Stimulated activated CD4-positive, alpha-beta T cell treated with anti-CD3 and anti-CD28 coated beads, Interleukin-12 subunit alpha, Interleukin-12 subunit beta, amount 100 ng/mL, for 24 hours (primary cell): ENCODE measurements at regions not wholly inside any gene's neighbourhood (a gene's known extent, or its start where the extent isn't known, plus 50 kb on each side); places are given as distances from the start of the nearest gene placed in this dataset.

Experiments used
- DNase-seq, 2 experiments: peaks; one replicate each; pipeline ENCODE4 v3.0.0-alpha.2; 2020; ENCODE audit warnings: low read depth in 2 of 2

DNA sequence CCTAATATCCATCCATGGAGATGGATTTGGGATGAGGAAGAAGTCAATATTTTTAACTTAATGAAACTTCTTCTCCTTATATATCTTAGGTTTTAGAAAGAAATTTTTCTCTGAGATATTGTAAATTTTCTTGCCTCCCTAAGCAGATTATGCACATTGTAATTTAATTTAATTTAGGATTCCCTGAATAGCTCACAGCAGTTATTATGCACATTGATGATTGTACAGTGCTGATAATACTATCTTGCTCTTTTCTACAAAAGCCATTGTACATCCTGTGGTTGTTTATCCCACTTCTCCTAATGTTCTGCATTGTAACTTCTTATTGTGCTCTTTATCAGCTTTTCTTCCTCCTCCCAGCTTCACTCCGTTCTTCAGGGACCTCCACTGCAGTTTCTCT, 410.4 kb upstream of the WWC1 start:
- no peak for DNase-seq

DNA sequence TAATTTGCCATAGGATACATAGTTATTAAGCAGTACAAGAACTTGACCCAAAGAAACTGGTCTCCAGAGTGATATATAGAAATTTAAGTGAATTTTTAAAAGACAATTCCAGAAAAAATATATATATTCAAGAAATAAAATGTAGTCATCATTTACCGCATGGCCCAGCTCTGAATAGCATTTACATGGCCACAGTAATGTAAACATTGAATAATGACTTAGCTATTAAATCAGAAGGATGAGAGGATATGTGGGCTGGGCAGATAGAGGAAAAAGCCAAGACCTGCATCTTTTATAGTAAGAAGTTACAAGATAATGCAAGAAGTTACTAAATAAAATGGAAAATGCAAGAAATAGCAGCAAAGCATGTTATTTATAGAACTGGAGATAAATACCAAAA, 405.2 kb upstream of the WWC1 start:
- DNase-seq: no peak

DNA sequence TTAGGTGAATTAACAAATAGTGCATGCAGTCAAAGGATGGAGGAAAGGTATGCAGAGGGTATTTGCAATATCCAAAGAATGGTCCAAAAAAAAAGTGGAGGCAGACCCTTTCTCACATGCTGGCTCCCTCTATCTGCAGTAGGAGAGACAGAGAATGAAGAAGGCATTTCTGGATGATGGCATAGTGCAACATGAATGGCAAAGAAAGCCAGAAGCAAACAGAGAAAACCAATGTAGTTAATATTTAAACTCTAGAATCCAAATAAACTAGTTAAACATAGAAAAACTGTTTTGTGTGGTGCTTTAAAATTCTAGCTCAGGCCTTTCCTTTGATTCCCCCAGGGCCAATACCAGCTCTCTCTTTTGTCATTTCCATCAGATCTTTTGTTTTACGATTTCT, 403.1 kb upstream of the WWC1 start:
- DNase-seq: no peak

DNA sequence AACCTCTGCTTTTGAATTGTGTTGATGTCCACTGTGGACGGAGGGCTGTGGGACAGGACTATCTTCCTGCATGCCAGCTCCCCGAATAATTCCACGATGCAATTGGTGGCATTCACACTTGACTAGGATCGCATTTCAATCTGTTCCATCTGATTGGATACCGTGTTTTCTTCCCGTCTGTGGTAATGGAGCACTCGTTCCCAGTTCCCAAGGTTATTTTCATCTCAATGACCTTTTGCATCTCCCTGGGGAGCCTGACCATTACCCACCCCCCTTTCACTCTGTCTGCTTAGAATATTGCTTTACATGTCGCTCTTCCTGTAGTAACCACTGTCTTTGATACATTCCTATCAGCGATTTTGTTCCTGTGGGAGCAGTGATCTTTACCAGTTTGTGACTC, 402.2 kb upstream of the WWC1 start:
- no peak for DNase-seq

DNA sequence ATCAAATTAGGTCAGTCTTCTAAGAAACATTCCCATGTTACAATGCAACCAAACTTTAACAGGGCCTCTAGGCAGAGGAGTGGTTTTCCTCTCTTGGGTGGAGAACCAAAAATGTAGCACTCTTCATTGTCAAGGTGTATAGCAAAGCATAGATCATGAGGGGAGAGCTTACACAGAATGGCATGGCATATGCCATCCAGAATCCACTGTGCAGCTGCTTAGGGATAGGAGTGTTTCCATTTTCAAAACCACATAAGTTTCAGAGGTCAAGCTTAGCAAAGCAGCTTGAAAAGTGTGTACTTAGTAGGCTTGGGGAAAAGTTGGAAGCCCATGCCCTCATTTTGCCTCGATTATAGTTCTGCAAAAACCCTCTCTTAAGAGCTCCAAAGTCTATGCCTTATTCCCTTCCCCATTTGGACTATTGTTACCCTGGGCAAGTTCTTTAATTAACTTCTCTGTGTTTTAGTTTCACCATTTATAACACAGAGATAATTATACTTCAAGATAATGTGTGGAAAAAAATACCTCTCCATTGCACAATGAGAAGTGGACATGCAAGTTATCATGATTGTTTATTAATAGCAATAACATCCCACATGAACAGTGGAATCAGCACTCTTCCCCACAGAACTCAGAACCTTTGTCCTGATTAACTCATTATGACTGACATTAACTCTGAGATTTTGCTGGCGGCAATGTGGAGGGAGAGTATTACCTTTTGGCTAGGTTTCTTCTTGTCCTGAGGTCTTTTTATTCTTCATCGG, 398.9 kb upstream of the WWC1 start:
- DNase-seq: no peak

DNA sequence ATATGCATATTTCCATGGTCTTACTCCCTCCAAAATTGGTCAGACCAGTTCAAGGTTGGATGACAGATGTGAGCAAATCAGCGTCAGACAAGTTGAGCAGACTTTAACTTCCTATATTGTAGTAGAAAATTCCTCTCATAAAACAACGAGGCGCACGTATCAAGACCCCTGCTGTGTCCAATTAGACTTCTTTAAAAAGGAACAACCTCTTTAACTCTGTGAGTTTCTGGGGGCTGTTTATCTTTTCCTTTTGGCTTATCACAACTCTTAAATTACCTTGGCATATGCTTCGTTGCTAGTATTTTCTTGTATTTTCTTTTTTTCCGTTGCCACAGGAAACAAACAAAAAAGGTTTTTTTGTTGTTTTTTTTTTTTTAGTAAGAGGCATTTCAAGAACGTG, 398.2 kb upstream of the WWC1 start:
- no peak for DNase-seq

DNA sequence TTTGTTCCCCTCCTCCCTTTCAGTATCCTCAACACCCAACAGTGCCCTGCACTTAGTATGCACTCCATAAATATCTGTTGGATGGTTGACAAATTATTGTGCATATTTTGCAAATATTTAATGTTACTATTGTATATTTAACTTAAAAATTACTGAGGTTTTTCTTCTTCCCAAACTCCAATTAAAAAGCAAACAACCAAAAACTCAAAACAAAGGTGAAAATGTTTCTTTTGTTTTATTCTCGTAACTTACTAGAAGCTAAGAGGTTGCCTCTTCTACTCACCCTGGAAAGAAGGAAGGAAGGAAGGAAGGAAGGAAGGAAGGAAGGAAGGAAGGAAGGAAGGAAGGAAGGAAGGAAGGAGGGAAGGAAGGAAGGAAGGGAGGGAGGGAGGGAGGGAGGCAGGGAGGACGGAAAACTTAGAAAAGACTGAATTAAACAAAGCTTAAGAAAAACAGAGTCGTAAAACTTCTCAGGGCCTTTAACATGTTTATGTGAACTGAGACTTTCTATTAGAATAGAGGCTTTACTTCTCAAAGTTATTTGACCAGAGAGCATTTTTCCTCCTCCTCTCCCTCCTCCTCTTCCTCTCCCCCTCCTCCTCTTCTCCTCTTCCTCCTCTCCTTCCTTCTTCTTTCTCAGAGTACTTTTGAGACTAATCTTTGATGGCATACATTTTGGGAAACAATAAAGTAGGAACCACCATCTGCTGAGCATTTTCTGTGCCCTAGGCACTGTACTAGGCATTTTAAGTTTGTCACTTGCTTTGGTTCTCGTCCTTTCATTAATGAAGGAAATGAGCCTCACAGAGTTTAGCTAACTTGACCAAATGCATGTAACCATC, 396.6 kb upstream of the WWC1 start:
- no peak for DNase-seq

DNA sequence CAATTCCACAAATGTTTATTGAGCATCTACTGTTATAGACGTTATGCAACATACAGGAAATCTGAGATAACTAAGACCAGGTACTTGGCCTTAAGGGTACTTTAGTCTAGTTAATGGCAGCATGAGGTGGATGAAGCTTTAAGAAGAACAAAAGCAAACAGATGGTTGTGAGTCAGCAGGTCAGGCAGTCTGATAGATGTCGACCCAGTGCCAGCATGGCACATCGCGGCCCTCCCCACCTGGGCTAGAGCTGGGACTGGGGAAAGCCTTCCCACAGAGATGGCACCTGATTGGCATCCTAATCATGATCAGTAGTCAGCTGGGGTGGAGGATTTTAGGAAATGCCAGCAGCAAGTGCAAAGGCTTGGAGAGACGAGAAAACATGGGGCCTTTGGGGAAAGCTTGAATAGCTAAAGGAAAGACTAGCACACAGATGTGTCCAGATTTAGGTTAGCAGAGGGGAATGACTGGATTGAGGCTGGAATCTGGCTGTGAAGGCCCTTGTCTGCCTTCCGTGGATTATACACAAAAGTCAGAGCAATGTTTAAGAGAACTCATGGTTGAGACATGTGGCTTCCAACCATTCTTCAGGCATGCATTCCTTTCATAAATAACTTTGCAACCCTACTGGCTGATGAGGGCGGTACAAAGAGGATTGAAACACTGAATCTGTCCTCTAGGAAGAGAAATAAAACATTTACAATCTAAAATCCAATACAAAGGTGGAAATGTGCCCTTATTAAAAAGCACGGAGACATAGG, 395.4 kb upstream of the WWC1 start:
- DNase-seq: no peak

DNA sequence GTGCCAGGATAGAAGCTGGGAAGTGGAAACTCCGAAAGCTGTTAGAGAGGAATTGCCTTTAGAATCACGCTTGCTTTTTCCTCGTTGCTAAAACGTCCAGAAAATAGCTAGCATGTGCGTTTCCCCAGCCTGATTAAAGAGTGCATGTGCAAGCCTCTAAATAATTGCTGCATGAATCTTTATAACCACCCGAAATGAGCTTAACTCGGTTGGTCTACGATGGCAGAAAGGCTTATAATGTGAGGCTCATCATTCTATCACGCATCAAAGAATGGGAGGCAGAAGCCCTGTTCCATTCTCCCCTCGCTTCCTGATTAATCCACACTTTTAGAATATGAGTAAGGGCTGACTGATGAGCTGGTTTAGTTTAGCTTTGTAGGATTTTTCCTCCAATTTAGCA, 394.6 kb upstream of the WWC1 start:
- no peak for DNase-seq

DNA sequence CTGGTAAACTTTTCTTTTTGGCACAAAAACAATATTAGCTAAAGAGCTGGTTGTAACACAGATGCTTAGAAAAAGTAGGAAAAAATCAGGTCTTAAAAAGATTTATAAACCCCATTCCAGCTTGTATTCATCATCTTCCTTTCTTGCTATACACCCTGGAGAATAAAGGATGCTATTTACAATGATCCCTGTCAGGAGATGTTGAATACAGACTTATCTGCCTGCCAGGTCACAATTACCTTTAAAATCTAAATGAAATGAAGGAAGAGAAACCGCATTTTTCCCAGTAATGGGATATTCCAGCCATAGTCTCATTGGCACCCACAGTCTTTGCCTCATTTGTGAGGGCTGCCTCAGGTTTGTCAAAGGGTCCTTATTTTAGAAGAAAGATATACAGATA, 394.1 kb upstream of the WWC1 start:
- no peak for DNase-seq

DNA sequence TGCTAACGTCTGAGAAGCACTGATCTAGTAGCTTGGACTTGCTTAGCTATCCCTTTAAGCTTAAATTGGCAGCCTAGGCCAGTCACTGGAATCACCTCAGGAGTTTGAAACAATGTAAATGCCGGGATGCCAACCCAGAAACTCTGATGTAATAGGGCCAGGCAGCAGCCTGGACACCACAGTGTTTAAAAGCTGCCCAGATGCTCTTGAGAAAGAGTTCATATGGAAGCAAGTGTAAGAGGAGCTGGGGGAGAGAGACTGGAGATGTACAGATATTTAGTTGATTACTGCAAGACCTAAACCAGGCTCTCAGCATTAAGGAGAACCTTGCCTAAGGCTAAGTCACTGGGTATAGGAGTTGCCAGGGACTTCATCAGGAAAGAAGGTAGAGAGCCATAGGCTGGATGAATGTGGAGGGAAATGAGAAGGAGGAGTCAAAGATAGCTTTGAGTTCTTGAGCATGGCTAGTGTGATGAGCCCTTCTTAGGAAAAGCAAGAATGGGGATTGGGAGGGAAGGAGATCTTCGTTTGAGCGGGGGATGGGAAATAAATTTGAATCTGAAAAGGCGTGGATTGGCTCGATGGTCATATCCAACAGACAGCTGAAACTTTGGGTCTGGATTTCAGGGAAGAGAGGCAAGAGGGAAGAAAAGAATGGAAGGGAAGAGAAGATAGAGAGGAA, 392.9 kb upstream of the WWC1 start:
- DNase-seq: no peak

DNA sequence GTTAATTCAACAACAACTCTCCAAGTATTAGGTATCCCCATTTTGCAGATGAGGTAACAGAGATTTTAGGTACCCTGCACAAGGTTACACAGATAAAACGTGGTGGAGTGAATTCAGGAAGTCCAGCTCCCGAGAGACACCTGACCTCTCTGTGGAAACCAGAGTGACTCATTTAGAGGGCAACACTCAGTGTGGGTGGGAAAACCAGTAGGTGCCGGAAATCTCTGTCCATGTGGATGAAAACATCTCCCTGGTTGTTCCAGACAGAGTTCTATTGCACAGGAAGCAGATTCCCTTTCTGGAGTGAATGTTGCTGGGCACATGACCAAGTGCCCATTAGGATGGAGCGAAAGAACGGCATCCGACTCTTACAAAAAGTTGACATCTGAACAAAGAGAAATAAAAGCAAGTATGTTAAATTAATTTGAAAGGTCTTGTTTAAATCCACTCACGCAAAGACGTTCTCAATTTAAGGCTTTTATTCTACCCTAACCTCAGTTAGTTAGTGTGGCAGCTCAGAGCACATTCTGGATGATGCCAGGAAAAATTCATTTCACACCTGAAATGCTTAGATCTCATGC, 391.9 kb upstream of the WWC1 start:
- DNase-seq: no peak

DNA sequence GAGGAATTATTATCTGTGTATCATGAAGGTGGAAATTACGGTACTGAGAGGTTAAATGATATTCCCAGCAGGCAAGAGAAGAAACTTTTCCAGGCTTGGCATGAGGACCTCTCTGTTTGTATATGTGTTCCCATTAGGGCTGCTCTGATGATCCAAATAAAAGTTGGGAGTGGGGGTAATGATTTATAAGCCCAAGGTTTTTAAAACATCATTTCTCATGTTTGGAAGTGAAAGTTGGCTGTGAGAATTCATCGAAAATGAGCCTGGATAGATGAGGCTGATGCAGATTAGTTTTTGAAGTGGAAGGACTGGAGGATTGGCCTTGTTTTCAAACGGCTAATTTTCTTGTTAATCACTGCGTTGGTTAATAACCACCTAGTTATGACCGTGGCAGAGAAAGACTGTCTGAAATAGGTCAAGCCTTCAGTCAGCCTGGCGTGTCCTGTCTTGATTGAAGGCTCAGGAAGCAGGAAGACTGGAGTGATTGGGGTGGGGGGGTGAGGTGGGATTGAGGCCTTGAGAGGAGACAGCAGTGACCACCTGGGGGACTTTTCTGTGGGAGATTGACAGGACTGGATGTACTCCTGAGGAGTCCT, 391.0 kb upstream of the WWC1 start:
- no peak for DNase-seq

DNA sequence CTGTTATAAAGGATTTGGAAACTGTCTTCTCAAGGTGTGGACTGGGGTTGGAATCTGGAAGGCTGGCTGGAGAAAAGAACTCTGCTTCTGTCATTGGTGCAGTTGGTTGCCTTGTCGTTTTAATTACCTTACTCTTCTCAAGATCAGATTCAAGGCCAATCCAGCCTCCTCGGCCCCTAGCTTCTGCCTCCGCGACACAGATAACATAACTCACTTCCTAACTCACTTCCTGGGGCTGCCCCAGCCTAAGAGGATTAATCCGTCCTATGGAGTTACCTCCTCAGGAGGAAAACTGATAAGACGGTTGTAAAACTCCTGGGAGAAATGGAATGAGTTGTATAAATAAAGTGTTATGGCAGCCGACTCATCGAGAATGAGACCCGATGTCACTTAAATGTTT, 389.1 kb upstream of the WWC1 start:
- DNase-seq: no peak

DNA sequence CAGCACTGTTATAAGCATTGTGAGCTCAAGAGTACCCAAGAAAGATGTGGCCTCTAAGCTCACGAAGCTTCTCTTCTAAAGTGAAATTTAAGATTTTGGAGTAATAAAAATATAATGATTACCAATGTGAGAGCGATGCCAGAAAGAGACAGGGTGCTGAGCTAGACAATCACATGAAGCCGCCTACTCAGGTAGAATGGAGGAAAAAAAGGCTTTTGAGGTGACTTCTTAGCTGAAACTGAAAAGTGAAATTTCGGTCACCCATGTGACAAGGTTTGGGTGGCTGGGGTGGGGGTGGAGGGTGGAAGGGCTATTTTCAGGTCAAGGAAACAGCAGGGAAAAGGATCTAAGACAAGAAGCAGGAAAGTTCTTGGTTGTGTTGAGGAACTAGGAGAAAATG, 388.2 kb upstream of the WWC1 start:
- DNase-seq: no peak

DNA sequence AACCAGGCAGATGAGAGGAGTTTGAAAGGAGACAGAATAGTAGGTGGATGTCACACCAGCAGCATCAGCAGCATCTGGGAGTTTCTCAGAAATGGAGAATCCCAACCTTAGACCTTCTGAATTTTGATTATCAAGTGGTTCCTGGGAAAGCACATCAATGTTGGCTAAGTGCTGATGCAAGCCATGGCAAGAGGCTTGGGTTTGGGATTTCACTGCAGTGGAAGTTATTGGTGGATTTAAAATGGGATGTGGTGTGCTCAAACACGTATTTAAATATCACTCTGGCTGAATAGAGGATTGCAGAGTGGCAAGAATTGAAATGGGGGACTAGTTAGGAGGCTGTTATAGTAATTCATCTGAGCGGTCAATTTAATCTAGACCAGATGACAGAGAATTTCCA, 387.8 kb upstream of the WWC1 start:
- no peak for DNase-seq

DNA sequence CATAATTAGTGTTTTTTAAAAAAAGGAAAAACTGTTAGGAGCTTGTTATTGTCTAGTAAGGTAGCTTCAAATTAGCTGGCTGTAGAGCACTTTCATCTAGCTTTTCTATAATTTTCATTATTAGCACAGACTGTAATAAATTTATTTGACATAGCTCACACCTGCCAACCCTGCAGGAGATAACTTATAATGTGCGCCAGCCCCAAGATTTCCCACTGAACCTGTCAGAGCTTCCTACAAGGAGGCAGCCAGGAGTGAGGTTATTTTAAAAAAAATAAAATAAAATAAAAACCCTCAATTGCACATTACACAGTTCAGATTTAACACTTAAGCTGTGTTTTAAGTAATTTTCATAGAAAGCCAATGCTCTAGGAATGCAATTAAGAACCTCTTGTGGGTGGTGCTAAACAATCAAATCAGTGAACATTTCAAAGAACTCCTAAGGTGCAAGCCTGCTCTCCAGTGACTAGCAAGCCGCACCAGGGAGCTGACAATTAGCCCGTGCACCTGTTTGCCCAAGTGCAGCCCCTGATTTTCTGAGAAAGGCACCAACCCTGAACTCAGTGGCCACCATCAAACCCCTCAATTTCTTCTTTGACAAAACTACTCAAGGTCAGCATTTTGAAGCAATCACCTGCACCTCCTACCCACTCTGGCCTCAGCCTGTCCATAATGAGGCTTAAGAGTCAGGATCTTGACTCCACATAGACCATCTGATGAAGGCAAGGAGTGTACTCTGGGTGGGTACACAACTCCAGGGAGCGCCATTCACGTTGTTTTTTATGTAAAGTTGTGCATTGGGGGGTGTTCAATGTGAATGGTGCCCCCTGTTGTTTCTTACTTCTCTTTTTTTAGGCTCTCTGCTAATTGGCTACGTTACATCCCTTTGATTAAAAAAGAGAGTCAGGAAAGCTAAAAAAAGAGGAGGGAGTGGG, 385.3 kb upstream of the WWC1 start:
- DNase-seq: no peak

DNA sequence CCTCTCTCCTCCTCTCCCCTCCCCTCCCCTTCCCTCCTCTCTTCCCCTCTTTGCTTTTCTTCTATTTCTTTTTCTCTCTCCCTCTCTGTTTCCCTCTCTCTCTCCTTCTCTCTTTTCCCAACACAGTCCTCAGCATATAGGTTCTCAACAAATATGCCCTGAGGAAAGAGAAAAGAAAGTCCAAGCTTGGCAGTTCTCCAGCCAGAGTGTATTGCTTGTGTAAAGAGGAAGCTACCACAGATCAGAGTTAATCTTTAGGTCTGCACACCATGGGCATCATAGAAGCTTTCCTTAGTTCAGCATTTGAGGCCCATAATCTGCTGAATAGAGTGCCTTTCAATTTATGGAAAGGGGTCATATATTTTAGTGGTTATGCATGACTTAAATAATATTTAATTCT, 382.8 kb upstream of the WWC1 start:
- no peak for DNase-seq

DNA sequence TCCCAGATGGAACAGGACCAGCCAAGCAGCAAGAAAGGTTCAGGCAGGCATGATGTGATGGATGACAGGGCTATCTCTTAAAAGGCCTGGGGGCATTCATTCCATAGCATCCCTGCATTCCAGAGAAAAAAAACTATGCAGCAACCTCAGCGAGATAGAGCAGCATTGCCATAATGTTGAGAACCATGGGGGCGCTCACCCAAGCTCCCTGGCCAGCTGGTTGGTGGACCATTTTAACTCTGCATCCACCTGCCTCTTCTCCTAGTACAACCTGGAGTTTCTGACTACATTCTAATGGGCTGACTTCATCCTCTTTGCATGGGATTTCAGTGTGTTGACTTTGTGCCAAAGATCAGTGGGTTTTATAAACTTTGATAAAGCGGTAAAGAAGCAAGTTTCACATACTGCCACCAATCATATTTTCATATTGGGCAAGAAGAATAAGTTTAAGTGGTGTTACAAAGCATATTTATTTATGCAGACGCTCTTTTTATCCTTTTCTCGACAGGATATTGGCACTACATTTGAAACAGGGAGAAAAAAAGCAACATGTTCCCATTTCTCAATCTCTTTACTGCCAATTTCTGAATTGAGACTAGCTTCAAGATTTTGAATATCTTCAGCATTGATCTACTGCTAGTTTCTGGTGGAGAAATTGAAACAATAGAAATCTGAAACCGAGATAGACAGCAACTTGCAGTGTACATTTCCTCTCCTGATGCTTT, 378.3 kb upstream of the WWC1 start:
- DNase-seq: no peak

DNA sequence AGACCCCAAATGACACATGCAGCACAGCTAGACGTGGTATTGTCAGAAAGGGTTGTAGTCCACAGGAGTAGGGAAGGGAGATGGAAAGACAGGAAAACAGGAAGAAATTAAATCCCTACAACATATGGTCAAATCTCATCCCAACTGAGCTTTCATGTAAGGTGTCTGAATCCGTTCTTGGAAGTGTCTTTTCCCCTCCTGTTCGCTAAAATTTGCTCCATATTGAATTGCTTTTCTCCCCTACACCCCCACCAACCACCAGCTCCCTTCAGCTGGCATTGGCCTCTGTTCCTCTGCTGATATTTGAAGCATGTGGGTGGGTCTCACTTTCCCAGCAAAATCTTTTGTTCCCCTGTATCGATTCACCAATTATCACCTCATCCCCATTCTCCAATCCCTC, 376.2 kb upstream of the WWC1 start:
- no peak for DNase-seq
